CD14-positive monocyte (primary cell): ENCODE measurements at regions not wholly inside any gene's neighbourhood (a gene's known extent, or its start where the extent isn't known, plus 50 kb on each side); places are given as distances from the start of the nearest gene placed in this dataset.

Source experiments
- DNase-seq, 3 donors: peaks; one replicate each; pipeline ENCODE4 v3.0.0-alpha.2; 2011 to 2022
- H2AFZ ChIP-seq: 2 replicates; pipeline ENCODE4 v1.6.0; 2012; ENCODE audit warnings: mild to moderate bottlenecking, low read depth, low read length, inconsistent platforms; ENCODE audit not compliant: insufficient read depth, poor library complexity, severe bottlenecking
- H3K27ac ChIP-seq, 2 donors: 1 replicate in 1 of 2; 2 replicates in 1 of 2; pipeline ENCODE4 v1.5.1; 2012 to 2013; ENCODE audit warnings: low read length in 2 of 2, control low read depth in 1 of 2, inconsistent platforms in 1 of 2, low read depth in 1 of 2, mild to moderate bottlenecking in 1 of 2
- H3K27me3 ChIP-seq, 2 donors: one replicate each; pipeline versions ENCODE4 v1.6.0 to v1.6.1; 2011 to 2013; ENCODE audit warnings: low read length in 2 of 2; ENCODE audit not compliant: control insufficient read depth in 2 of 2, insufficient read depth in 2 of 2
- H3K36me3 ChIP-seq, 2 donors: replicated peaks in 1 of 2; 1 replicate in 1 of 2; 2 replicates in 1 of 2; pipeline versions ENCODE4 v1.5.1 to v1.6.1; 2012 to 2013; ENCODE audit warnings: low read length in 2 of 2, control low read depth in 1 of 2, inconsistent platforms in 1 of 2, mild to moderate bottlenecking in 1 of 2; ENCODE audit not compliant: insufficient read depth in 2 of 2, control insufficient read depth in 1 of 2
- H3K4me1 ChIP-seq, 2 donors: 1 replicate in 1 of 2; 2 replicates in 1 of 2; pipeline versions ENCODE4 v1.5.1 to v1.6.1; 2012 to 2013; ENCODE audit warnings: low read length in 2 of 2, control low read depth in 1 of 2, inconsistent platforms in 1 of 2, mild to moderate bottlenecking in 1 of 2, moderate library complexity in 1 of 2; ENCODE audit not compliant: insufficient read depth in 2 of 2, control insufficient read depth in 1 of 2
- H3K4me2 ChIP-seq: replicated peaks from 2 replicates; pipeline ENCODE3; 2012; ENCODE audit warnings: low read length, moderate library complexity, mild to moderate bottlenecking; ENCODE audit not compliant: poor library complexity, severe bottlenecking; ENCODE audit errors: extremely low read depth
- H3K4me3 ChIP-seq, 3 experiments: fragments of 200-600 bp in 1 of 3; sonication (generic) in 1 of 3; replicated peaks in 1 of 3; 1 replicate in 2 of 3; 2 replicates in 1 of 3; pipeline ENCODE4 v1.5.1; 2011 to 2013; ENCODE audit warnings: low read length in 3 of 3, mild to moderate bottlenecking in 3 of 3, control low read depth in 2 of 3, low read depth in 2 of 3, inconsistent platforms in 1 of 3, moderate library complexity in 1 of 3
- H3K79me2 ChIP-seq: 2 replicates; pipeline ENCODE4 v1.6.0; 2012; ENCODE audit warnings: mild to moderate bottlenecking, control low read depth, inconsistent platforms, low read length, moderate library complexity; ENCODE audit not compliant: insufficient read depth
- H3K9ac ChIP-seq: 2 replicates; pipeline ENCODE4 v1.6.0; 2017; ENCODE audit warnings: low read length, mild to moderate bottlenecking; ENCODE audit not compliant: insufficient read depth, poor library complexity, severe bottlenecking
- H3K9me3 ChIP-seq, 2 donors: replicated peaks in 1 of 2; 1 replicate in 1 of 2; 2 replicates in 1 of 2; pipeline versions ENCODE4 v1.5.1 to v1.6.1; 2012 to 2013; ENCODE audit warnings: low read length in 2 of 2, control low read depth in 1 of 2; ENCODE audit not compliant: control insufficient read depth in 1 of 2, insufficient read depth in 1 of 2
- H4K20me1 ChIP-seq: 2 replicates; pipeline ENCODE4 v1.6.0; 2012; ENCODE audit warnings: mild to moderate bottlenecking, low read length, control low read depth, moderate library complexity; ENCODE audit not compliant: insufficient read depth
- H3K27ac Mint-ChIP-seq, 7 donors: one replicate each; pipeline ENCODE4 v1.8.0; 2020; ENCODE audit warnings: mild to moderate bottlenecking in 7 of 7, mixed read lengths in 7 of 7, moderate library complexity in 6 of 7, inconsistent platforms in 2 of 7
- H3K27me3 Mint-ChIP-seq, 3 donors: one replicate each; pipeline ENCODE4 v1.8.0; 2021 to 2022; ENCODE audit warnings: low read depth in 3 of 3, mild to moderate bottlenecking in 3 of 3, mixed read lengths in 3 of 3, moderate library complexity in 3 of 3, inconsistent platforms in 1 of 3
- H3K36me3 Mint-ChIP-seq, 2 donors: one replicate each; pipeline ENCODE4 v1.8.0; 2020; ENCODE audit warnings: mixed read lengths in 2 of 2, inconsistent platforms in 1 of 2, mild to moderate bottlenecking in 1 of 2
- H3K4me1 Mint-ChIP-seq: one replicate; pipeline ENCODE4 v1.8.0; 2020; ENCODE audit warnings: mild to moderate bottlenecking, mixed read lengths
- H3K4me3 Mint-ChIP-seq, 2 donors: one replicate each; pipeline ENCODE4 v1.8.0; 2020; ENCODE audit warnings: mild to moderate bottlenecking in 2 of 2, mixed read lengths in 2 of 2, moderate library complexity in 1 of 2
- H3K9me3 Mint-ChIP-seq, 7 donors: one replicate each; pipeline ENCODE4 v1.8.0; 2020 to 2022; ENCODE audit warnings: mixed read lengths in 7 of 7, mild to moderate bottlenecking in 6 of 7, moderate library complexity in 6 of 7, inconsistent platforms in 2 of 7
- CTCF ChIP-seq: fragments of 200-600 bp; IDR thresholded peaks from one replicate; pipeline ENCODE4 v1.8.0; 2022; ENCODE audit warnings: antibody characterized with exemption, mild to moderate bottlenecking
- WGBS: methylation state at CpG from one replicate; pipeline ENCODE4 v1.1.5; 2013; ENCODE audit warnings: missing lambda C conversion rate; ENCODE audit not compliant: insufficient coverage; 5-methylcytosine and 5-hydroxymethylcytosine counted together
- intact Hi-C, 2 donors: fragments of 100-400 bp; cut with micrococcal nuclease; formaldehyde crosslinking; loops; one replicate each; pipeline versions ENCODE4 v1.15.0 to v1.15.1; 2023

- Histone ChIP-seq H2AFZ (no peak overlapping the region), H3K27ac (no peak overlapping the region), H3K79me2 (no peaks in the 10 kb centered on the region), H3K9ac (no peak overlapping the region), H3K4me3 (no peak overlapping the region), H3K4me2 (no peak overlapping the region), H4K20me1 (no peaks in the 10 kb centered on the region), H3K36me3 (no peaks in the 10 kb centered on the region), H3K4me1 (no peaks in the 10 kb centered on the region), H3K27me3 (no peaks in the 10 kb centered on the region), H3K9me3 (peaks cover 0 to 6% of the 10 kb centered on the region in 2 donors)
- Mint-ChIP-seq H3K27ac (no peak overlapping the region), H3K4me1 (no peaks in the 10 kb centered on the region), H3K4me3 (no peak overlapping the region), H3K9me3 (peaks cover 0 to 7% (median 0%) of the 10 kb centered on the region in 7 donors), H3K36me3 (no peaks in the 10 kb centered on the region), H3K27me3 (no peaks in the 10 kb centered on the region)
- TF ChIP-seq CTCF: no peak
- DNase-seq: no peak
- WGBS: no CpG with 5 or more reads among the region's 4 CpGs
- intact Hi-C loops: no loop called here
Measured at GRCh38 chr2:14321357-14321756, 311.2 kb upstream of the LRATD1 start.

GRCh38 chr2:14322306-14322705 lies 310.2 kb upstream of the LRATD1 start:
- Histone ChIP-seq H4K20me1 (no peaks in the 10 kb centered on the region), H3K4me2 (no peak overlapping the region), H3K27me3 (no peaks in the 10 kb centered on the region), H3K4me1 (no peaks in the 10 kb centered on the region), H3K27ac (no peak overlapping the region), H3K9me3 (peaks cover 0 to 6% of the 10 kb centered on the region in 2 donors), H3K79me2 (no peaks in the 10 kb centered on the region), H2AFZ (no peak overlapping the region), H3K4me3 (no peak overlapping the region), H3K9ac (no peak overlapping the region), H3K36me3 (no peaks in the 10 kb centered on the region)
- TF ChIP-seq CTCF: no peak
- no CpG with 5 or more reads among the region's 2 CpGs for WGBS
- Mint-ChIP-seq H3K27ac (no peak overlapping the region), H3K27me3 (no peaks in the 10 kb centered on the region), H3K4me3 (no peak overlapping the region), H3K4me1 (no peaks in the 10 kb centered on the region), H3K36me3 (no peaks in the 10 kb centered on the region), H3K9me3 (peaks cover 0 to 7% (median 0%) of the 10 kb centered on the region in 7 donors)
- no peak for DNase-seq
- intact Hi-C loops: no loop called here
